BE2C (cell line): ENCODE measurements at regions not wholly inside any gene's neighbourhood (a gene's known extent, or its start where the extent isn't known, plus 50 kb on each side); places are given as distances from the start of the nearest gene placed in this dataset.

ENCODE experiments used
- DNase-seq: peaks from one replicate; pipeline ENCODE4 v3.0.0-alpha.2; 2020
- H3K27me3 ChIP-seq: fragments of 250-450 bp; sonication (Bioruptor Pico); 2 replicates; pipeline ENCODE4 v1.5.1; 2020; ENCODE audit warnings: mild to moderate bottlenecking
- H3K36me3 ChIP-seq: fragments of 250-450 bp; sonication (Bioruptor Pico); 2 replicates; pipeline ENCODE4 v1.5.1; 2020; ENCODE audit warnings: mild to moderate bottlenecking
- H3K4me1 ChIP-seq: fragments of 250-450 bp; sonication (Bioruptor Pico); 2 replicates; pipeline ENCODE4 v1.5.1; 2020
- H3K4me3 ChIP-seq: 2 replicates; pipeline ENCODE4 v1.5.1; 2011; ENCODE audit warnings: low read depth, low read length
- H3K9me3 ChIP-seq: fragments of 250-450 bp; sonication (Bioruptor Pico); 2 replicates; pipeline ENCODE4 v1.5.1; 2020
- CTCF ChIP-seq: IDR thresholded peaks from 2 replicates; pipeline ENCODE4 v1.5.1; 2012; ENCODE audit warnings: mild to moderate bottlenecking, low read depth, low read length

GRCh38 chr4:79013756-79014155 lies 74.5 kb upstream of the PAQR3 start:
- no peak for TF ChIP-seq CTCF
- H3K4me1 ChIP-seq: no peaks in the 10 kb centered on the region
- H3K36me3 ChIP-seq: no peaks in the 10 kb centered on the region
- H3K9me3 ChIP-seq: no peaks in the 10 kb centered on the region; the same call in 1 of the 2 replicates
- H3K27me3 ChIP-seq: no peaks in the 10 kb centered on the region
- DNase-seq: no peak
- H3K4me3 ChIP-seq: no peak overlapping the region

- peaks cover 3% of the 10 kb centered on the region; the same call in 1 of the 2 replicates for H3K27me3 ChIP-seq
- DNase-seq: no peak
- no peaks in the 10 kb centered on the region for H3K36me3 ChIP-seq
- H3K4me3 ChIP-seq: no peak overlapping the region
- no peaks in the 10 kb centered on the region for H3K4me1 ChIP-seq
- no peak for TF ChIP-seq CTCF
- H3K9me3 ChIP-seq: no peaks in the 10 kb centered on the region
Measured at GRCh38 chr4:78990938-78991810, 51.9 kb upstream of the PAQR3 start.

GRCh38 chr4:78989697-78990270 lies 50.5 kb upstream of the PAQR3 start:
- Histone ChIP-seq H3K27me3 (peaks cover 3% of the 10 kb centered on the region; the same call in 1 of the 2 replicates), H3K36me3 (no peaks in the 10 kb centered on the region), H3K4me3 (no peak overlapping the region), H3K4me1 (no peaks in the 10 kb centered on the region), H3K9me3 (no peaks in the 10 kb centered on the region)
- no peak for TF ChIP-seq CTCF
- DNase-seq: no peak
